GM18951 (cell line): ENCODE measurements at regions not wholly inside any gene's neighbourhood (a gene's known extent, or its start where the extent isn't known, plus 50 kb on each side); places are given as distances from the start of the nearest gene placed in this dataset.

Source experiments
- POLR2A ChIP-seq: IDR thresholded peaks from 4 replicates; pipeline ENCODE4 v1.6.1; 2011; ENCODE audit warnings: mild to moderate bottlenecking; ENCODE audit not compliant: insufficient read length, insufficient read depth; ENCODE audit errors: extremely low read depth
- in situ Hi-C: fragments of 300-500 bp; cut with MboI; formaldehyde crosslinking; loops from one replicate; pipeline ENCODE4 v1.12.0; 2022; ENCODE audit warnings: low sequenced_read_pairs, mixed read lengths, inconsistent platforms; ENCODE audit not compliant: unreplicated experiment

DNA sequence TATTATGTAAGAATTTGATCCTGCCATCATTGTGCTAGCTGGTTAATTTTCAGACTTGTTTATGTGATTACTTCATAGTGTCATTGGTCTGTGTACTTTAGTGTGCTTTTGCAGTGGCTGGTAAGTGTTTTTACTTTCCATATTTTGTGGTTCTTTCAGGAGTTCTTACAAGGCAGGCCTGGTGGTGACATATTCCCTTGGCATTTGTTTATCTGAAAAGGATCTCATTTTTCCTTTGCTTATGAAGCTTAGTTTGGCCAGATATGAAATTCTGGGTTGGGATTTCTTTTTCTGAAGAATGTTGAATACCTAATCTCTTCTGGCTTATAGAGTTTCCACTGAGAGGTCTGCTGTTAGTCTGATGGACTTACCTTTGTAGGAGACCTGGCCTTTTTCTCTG is 72.8 kb upstream of the MC4R start:
- TF ChIP-seq POLR2A, result no peak

DNA sequence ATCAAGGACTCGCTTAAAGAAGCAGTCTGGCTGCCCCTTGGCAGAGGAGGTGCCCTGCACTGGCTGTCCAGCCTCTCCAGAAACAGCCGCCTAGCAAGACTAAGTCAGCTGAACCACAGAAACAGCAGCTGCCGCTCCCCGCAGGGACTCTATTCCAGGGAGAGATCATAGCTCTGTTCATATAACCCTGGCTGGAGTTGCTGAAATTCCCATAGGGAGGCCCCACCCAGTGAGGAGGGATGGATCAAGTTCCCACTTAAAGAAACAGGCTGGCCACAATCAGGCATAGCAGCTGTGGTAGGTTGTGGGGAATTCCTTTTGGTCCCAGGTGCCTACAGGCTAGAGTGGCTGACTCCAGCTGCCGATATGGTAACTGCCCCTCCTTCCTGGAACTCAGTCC is 74.2 kb upstream of the MC4R start:
- in situ Hi-C loops, result no loop called here
- no peak for TF ChIP-seq POLR2A

More for the DNA sequence above, 72.8 kb upstream of the MC4R start:
- in situ Hi-C loops, result no loop called here

DNA sequence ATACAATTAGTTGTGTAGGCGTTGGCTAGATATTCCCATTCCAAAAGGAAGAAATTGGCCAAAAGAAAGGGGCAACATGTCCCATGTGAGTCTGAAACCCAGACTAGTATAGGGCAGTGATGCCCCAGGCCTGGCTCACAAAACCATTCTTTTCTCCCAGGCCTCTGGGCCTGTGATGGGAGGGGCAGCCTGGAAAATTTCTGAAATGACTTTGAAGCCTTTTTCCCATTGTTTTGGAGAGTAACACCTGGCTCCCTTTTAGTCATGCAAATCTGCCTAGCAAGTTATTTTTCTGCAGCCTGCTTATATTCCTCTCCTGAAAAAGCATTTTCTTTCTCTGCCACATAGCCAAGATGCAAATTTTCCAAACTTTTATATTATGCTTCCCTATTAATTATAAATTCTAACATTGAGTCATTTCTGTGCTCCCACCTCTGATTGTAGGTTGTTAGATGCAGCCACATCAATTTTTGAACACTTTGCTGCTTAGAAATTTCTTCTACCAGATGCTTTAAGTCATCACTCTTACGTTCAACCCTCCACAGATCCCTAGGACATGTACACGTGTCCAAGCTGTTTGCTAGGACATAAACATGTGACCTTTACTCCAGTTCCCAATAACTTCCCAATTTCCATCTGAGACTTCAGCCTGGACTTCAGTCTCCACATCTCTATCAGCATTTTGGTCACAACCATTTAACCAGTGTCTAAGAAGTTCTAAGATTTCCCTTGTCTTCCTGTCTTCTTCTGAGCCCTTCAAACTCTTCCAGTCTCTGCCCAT is 76.1 kb upstream of the MC4R start:
- TF ChIP-seq POLR2A, result no peak
- in situ Hi-C loops, result no loop called here

DNA sequence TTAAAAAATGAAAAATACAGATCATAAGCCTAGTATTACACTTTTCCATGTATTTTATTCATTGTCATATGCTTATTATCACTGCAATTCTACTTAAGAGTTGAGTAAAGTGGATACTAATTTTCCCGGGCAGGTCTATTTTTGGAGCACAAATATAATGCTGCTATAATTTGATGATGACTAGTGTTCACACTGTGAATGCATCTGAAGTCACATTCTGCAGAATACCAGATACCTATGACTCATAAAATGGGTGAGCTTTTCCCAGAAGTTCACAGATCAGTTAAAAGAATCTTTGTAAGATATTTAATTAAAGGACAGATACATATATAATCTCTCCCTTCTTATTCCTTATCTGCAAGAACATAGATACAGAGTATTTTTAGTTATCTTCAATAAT is 79.8 kb upstream of the MC4R start:
- TF ChIP-seq POLR2A, result no peak
- in situ Hi-C loops, result no loop called here

DNA sequence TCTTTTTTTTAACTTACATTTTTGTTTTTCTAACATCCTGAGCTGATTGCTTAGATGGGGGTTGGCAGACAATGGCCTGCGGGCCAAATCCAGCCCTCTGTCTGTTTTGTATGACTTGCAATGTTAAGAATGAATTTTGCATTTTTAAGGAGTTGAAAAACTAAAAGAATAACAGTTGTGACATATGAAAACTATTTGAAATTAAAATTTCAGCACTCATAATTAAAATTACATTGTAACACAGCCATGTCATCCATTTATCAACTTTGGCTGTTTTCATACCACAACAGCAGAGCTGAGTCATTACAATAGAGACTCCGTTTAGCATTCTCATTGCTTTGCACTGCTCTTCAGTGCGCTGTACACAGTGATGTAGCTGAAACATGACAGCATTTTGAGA is 94.1 kb upstream of the MC4R start:
- in situ Hi-C loops, result no loop called here
- TF ChIP-seq POLR2A, result no peak

DNA sequence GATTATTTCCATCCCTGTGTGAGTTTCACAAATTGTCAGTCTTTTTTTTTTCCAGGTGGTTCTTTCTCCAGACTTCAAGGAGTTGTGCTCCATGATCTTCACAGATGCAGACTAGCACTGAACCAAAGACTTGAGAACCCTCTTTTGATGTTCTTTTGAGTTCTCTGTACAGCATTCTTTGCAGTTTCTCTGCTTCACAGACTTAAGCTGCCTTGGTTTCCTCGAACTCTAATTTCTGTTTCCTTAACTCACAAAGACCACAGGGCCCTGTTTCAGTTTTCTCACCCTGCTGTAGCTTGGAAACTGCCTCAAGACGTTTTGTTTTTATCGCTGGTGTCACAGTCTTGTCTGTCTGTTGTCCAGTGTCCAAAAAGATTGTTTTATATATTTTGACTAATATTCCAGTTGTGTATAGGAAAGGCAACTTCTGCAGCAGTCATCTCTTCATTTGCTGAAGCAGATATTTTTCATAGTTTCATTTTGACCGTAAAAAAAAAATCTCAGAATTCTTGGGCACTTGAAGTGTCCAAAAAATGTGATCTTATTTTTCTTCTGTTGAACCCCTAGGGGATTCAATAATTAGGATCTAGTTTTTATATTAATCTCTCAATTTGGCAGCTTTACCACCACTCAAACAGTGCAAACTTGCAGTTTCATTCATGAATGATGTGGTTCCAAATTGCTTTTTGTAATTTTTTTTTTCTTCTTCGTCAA is 97.0 kb upstream of the MC4R start:
- in situ Hi-C loops, result no loop called here
- no peak for TF ChIP-seq POLR2A

DNA sequence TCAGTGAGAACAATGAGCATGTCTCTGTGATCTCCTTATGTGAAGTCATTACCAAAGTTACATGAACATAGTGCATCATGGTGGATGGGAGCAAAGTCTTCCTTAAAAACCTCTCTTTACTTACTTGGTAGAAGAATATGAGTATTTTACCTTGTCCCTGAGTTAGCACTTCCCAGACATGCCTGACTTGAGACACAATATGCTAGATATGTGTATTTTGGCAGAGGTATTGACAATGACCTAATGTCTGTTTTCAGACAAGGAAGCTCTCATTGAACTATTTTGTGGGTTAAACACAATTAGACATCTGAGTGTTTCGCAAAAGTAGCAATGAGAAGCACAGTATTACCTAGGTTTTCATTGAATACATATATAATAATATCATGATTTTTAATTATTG is 99.1 kb upstream of the MC4R start:
- in situ Hi-C loops, result no loop called here
- no peak for TF ChIP-seq POLR2A

DNA sequence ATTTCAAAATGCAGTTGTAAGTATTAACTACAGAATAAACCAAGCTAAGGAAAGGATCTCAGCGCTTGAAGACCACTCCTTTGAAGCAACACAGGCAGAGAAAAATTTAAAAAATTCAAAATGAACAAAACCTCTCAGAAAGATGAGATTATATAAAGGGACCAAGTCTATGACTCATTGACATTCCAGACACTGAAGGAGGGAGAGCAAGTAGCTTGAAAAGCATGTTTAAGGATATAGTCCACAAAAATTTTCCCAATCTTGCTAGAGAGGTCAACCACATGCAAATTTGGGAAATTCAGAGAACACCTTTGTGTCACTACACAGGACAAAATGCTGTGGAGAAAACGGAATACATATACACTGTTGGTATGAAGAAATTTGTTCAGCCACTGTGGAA is 112.6 kb upstream of the MC4R start:
- no peak for TF ChIP-seq POLR2A

DNA sequence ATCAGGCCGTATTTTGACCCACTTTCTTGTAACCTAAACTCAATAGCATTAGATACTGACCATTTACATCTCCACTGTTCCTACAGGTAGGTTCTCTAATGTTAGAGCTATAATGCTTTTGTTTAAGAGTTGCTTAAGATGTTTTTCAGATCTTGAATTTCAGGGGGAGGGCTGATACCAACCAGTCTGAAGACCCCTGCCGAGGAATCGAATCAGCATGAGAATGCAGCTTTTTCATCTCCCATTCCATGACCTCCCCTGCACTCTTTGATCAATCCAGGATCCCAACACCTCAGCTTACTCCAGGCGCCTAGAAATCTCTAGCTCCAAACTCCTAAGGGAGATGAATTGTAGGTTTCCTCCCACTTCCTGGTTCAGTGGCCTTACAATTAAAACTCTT is 120.5 kb upstream of the MC4R start:
- in situ Hi-C loops, result no loop called here
- no peak for TF ChIP-seq POLR2A

More for the DNA sequence above, 112.6 kb upstream of the MC4R start:
- in situ Hi-C loops, result no loop called here

DNA sequence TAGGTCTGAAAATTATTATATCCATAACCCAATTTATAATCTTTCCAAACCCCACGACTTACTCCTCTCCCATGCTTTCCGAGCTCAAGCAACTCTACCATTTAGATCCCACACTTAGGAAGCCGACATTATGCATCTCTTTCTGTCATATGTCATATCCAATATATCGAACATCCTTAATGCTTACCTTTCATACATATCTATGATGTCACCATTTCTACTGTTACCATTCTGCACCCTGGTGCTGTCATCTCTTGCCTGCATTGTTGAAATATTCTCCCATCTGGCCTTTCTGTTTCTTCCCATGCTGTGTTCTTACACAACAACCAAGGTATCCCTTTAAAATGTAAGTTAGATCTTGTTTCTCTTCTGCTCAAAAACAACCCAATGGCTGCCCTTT is 127.1 kb upstream of the MC4R start:
- in situ Hi-C loops, result no loop called here
- TF ChIP-seq POLR2A, result no peak

DNA sequence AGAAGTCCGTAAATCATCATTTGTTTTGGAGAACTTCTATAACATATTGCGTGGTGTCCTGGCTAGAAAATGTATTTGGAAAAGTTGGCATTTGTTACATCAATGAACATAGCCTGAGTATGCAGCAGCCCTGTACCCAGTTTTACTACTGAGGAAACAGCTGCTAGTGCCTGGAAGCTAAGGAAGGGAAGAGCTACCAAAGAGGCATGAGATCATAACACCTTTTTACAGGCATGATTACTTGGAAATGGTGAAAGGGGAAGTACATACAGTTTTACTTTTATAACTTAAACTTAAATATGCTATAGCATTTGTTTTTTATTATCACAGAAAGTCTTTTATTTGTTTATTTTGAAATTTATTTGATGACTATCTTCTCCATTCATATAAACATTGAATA is 128.4 kb upstream of the MC4R start:
- in situ Hi-C loops, result no loop called here
- TF ChIP-seq POLR2A, result no peak

DNA sequence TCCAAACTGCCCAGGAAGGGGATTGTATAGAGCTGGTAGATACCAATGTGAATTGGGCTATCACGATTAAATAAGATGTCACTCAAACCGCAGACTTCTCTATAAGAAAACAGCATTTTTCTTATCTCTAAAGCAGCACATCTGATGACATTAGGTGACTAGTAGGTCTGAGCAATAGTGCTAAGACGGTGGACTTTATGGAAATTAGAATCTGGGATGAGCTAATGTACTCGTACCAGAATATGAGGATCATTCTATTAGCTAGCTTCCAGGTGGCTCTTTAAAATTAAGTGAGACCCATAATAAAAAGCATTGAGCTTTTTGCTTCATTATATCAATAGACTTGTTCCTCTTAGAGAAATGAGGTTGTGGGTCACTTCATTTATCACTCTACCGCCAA is 130.0 kb upstream of the MC4R start:
- no peak for TF ChIP-seq POLR2A
- in situ Hi-C loops, result no loop called here

DNA sequence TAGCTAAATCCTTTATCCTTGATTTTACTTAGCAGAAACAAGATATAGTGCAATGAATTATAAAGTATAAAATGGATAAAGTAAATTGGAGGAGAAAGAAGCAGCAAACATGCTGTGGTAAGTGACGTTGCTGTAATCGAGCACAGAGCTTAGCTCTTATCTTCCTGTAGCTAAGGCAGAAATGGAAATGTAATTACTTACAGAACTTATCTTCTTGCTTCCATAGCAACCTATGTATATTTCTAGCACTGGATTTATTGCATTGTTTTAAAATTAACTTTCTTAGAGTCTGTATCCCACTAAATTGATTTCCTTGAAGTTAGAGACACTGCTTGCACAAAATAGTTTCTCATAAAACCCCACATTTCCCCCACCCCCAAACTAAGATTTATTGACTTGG is 130.6 kb upstream of the MC4R start:
- in situ Hi-C loops, result no loop called here
- no peak for TF ChIP-seq POLR2A

DNA sequence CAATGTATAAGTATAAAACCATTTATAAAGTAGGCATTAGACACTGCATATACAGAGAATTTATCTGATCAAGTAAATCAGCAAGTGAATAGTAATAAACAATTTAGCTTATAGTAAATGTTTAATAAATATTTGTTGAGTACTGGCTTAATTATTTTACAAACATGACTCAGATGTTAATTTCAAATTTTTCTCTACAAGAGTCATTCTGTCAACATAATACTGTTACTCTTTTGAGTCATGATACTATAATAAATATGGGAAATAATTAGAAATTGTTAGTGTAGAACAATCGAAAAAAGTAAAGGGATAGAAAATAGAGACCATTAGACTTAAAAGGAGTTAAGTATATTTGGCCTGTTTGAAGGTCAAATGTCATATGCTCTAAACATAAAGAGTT is 133.6 kb upstream of the MC4R start:
- no peak for TF ChIP-seq POLR2A

More for the DNA sequence above, 133.6 kb upstream of the MC4R start:
- in situ Hi-C loops, result no loop called here
